GM13976 (cell line): ENCODE measurements at regions not wholly inside any gene's neighbourhood (a gene's known extent, or its start where the extent isn't known, plus 50 kb on each side); places are given as distances from the start of the nearest gene placed in this dataset.

ENCODE experiments used
- DNase-seq: peaks from one replicate; pipeline ENCODE4 v3.0.0; 2012; ENCODE audit warnings: low spot score
- CTCF ChIP-seq: IDR thresholded peaks from 2 replicates; pipeline ENCODE4 v1.5.1; 2012; ENCODE audit warnings: borderline replicate concordance, mild to moderate bottlenecking; ENCODE audit not compliant: insufficient read depth; ENCODE audit errors: extremely low read depth, missing control alignments, control extremely low read depth
- in situ Hi-C: fragments of 300-500 bp; cut with MboI; formaldehyde crosslinking; loops from one replicate; pipeline ENCODE4 v1.12.0; 2022; ENCODE audit warnings: low sequenced_read_pairs, mixed read lengths, inconsistent platforms; ENCODE audit not compliant: unreplicated experiment

- in situ Hi-C loops = no loop called here
- no peak for DNase-seq
- TF ChIP-seq CTCF = no peak
Observed at GRCh38 chr11:32531528-32531927, 52.1 kb upstream of the EIF3M start.

- in situ Hi-C loops = no loop called here
- peak; percentile 70 for DNase-seq
- TF ChIP-seq CTCF = no peak
Observed at GRCh38 chr11:32529994-32530588, 53.5 kb upstream of the EIF3M start.

- TF ChIP-seq CTCF = no peak
- no peak for DNase-seq
- in situ Hi-C loops = no loop called here
Observed at GRCh38 chr11:32527261-32528175, 56.1 kb upstream of the EIF3M start.

- in situ Hi-C loops = no loop called here
- no peak for DNase-seq
- no peak for TF ChIP-seq CTCF
Observed at GRCh38 chr11:32526760-32527159, 56.9 kb upstream of the EIF3M start.

- DNase-seq = no peak
- TF ChIP-seq CTCF = no peak
- in situ Hi-C loops = no loop called here
Observed at GRCh38 chr11:32511926-32512325, 71.7 kb upstream of the EIF3M start.

GRCh38 chr11:32510039-32510438 lies 73.6 kb upstream of the EIF3M start:
- in situ Hi-C loops = no loop called here
- no peak for DNase-seq
- no peak for TF ChIP-seq CTCF
